Fibroblast of mammary gland (primary cell): ENCODE measurements at regions not wholly inside any gene's neighbourhood (a gene's known extent, or its start where the extent isn't known, plus 50 kb on each side); places are given as distances from the start of the nearest gene placed in this dataset.

Experiments
- DNase-seq: peaks from one replicate; pipeline ENCODE4 v3.0.0-alpha.2; 2010; ENCODE audit warnings: low read depth
- H3K4me3 ChIP-seq: 2 replicates; pipeline ENCODE4 v1.5.1; 2011; ENCODE audit warnings: low read depth, mild to moderate bottlenecking, low read length, moderate library complexity; ENCODE audit not compliant: control insufficient read depth
- CTCF ChIP-seq: conservative IDR thresholded peaks from 2 replicates; pipeline ENCODE4 v1.5.1; 2011; ENCODE audit warnings: low read depth, low read length, inconsistent platforms; ENCODE audit not compliant: control insufficient read depth, insufficient read depth

GRCh38 chr6:133683308-133683580 lies 205.7 kb upstream of the TCF21 start:
- TF ChIP-seq CTCF, result no peak
- DNase-seq, result no peak
- no peak overlapping the region for H3K4me3 ChIP-seq

DNA sequence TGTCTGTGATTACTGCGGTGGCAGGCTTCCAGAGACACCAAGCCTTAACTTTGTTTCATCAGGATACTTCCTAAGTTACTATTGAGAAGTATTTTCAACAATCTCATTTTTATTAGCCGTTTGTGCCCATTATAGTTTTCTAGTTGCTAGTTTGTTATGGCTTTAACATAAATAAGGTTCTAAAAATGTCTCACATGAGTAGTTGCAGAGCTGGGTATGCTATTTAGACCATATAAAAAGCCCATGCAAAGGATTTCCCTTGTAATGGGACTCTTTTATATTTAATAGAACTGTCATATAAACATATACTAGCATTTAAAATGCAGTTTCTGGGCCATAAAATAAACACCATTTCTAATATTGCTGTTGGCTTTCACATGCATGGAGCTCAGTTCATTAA lies 205.3 kb upstream of the TCF21 start:
- TF ChIP-seq CTCF, result no peak
- no peak overlapping the region for H3K4me3 ChIP-seq
- no peak for DNase-seq

- no peak for DNase-seq
- no peak for TF ChIP-seq CTCF
- H3K4me3 ChIP-seq, result no peak overlapping the region
These were observed 200.0 kb upstream of the TCF21 start for GRCh38 chr6:133688705-133689492.

GRCh38 chr6:133689863-133690262 lies 199.1 kb upstream of the TCF21 start:
- no peak overlapping the region for H3K4me3 ChIP-seq
- no peak for DNase-seq
- TF ChIP-seq CTCF, result no peak

DNA sequence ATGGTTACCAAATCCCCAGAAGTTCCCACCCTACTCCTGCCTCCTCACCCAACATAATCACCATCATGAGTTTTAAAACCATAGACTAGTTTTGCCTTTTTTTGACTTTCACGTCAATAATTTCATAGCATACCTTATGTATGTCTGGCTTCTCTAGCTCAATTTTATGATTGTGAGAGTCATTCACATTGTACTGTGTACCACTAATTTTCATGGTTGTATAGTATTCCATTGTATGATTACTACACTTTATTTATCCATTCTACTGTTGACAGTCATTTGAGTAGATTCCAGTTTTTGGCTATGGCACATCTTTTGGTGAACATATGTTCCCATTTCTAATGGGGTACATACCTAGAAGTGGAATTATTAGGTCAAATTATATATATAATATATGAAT lies 195.3 kb upstream of the TCF21 start:
- H3K4me3 ChIP-seq, result no peak overlapping the region
- TF ChIP-seq CTCF, result no peak

DNA sequence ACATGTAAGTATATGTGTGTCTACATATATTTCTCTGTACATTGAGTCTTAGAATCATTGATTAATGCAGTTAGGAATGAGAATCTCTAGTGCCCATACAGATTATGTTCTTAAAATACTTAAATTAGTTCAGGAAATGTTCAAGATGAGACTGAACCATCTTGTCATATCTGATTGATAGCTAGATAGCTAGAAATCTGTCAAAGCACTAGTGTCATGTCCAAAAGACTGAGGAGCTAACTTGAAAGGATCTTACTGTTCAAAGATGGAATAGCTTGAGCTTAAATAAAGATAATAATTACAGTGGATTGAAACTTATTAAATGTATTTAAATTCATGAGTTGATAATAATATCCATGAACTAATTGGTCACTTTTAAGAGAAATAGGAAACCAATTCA lies 191.7 kb upstream of the TCF21 start:
- H3K4me3 ChIP-seq, result no peak overlapping the region
- no peak for DNase-seq
- no peak for TF ChIP-seq CTCF

More for the DNA sequence above, 195.3 kb upstream of the TCF21 start:
- DNase-seq, result no peak

DNA sequence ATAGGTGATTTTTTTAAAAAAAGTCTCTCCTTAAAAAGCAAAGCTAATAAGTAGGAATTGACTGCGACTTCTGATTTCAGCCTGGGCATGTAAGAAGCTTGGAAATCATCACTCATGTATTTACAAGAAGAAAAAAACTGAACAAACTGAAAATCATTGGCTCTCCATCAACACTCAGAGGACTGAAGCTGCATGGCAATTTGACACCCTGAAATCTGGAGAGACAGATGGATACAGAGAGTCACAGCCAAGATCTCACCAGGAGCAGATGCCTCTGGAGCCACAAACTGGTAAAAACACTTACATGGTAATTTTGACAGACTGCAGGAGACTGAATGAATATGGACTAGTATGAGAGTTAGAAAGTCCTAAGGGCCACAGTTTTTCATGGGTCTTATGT lies 191.2 kb upstream of the TCF21 start:
- peak; percentile 66 for DNase-seq
- TF ChIP-seq CTCF, result no peak
- no peak overlapping the region for H3K4me3 ChIP-seq
